ENCODE measurements at regions not wholly inside any gene's neighbourhood (a gene's known extent, or its start where the extent isn't known, plus 50 kb on each side); places are given as distances from the start of the nearest gene placed in this dataset.

- Histone ChIP-seq H3K23me2 (ENCODE audit: low read depth, low read length) (no peaks in the 10 kb centered on the region; the same call in 1 of the 2 replicates), H3K4me2 (ENCODE audit: insufficient read depth in 1 of 2, low read depth in 2 of 2, low read length in 2 of 2) (no peak overlapping the region), H3K23ac (ENCODE audit: insufficient read length) (no peak overlapping the region), H4K5ac (ENCODE audit: insufficient read length, low read depth, low read length) (no peak overlapping the region), H3K79me2 (ENCODE audit: control insufficient read depth in 1 of 2, insufficient read depth in 2 of 2, low read length in 2 of 2) (no peaks in the 10 kb centered on the region), H4K20me1 (replicated peaks in 1 of 2; ENCODE audit: control insufficient read depth in 1 of 2, insufficient read depth in 2 of 2, low read length in 2 of 2) (no peaks in the 10 kb centered on the region), H2BK12ac (ENCODE audit: low read depth, low read length) (no peak overlapping the region), H2BK120ac (replicated peaks; ENCODE audit: low read depth, low read length) (no peak overlapping the region), H3K36me3 (ENCODE audit: control insufficient read depth in 2 of 4, insufficient read depth in 4 of 4, low read length in 3 of 4) (no peaks in the 10 kb centered on the region), H3K4me1 (replicated peaks in 1 of 4; ENCODE audit: control insufficient read depth in 3 of 4, insufficient read depth in 4 of 4, low read length in 3 of 4) (peaks cover 0 to 13% (median 6%) of the 10 kb centered on the region in 4 experiments; a peak in 4 of 7 replicates), H3K18ac (ENCODE audit: extremely low read depth, low read length) (no peak overlapping the region), H4K8ac (ENCODE audit: extremely low read depth, insufficient read depth, low read length) (no peak overlapping the region), H2AFZ (ENCODE audit: low read length) (no peak overlapping the region), H3K4me3 (ENCODE audit: extremely low read depth in 1 of 4, insufficient read depth in 2 of 4, low read depth in 3 of 4, low read length in 4 of 4) (no peak overlapping the region), H3K27me3 (replicated peaks in 1 of 4; ENCODE audit: control insufficient read depth in 3 of 4, extremely low read depth in 1 of 4, insufficient read depth in 3 of 4, low read length in 3 of 4) (no peaks in the 10 kb centered on the region), H3K9me3 (ENCODE audit: insufficient read depth in 2 of 2, low read depth in 1 of 2, low read length in 1 of 2) (no peaks in the 10 kb centered on the region), H3K4ac (replicated peaks; ENCODE audit: insufficient read length, low read depth, low read length) (no peak overlapping the region), H3K27ac (ENCODE audit: low read depth, low read length) (no peak overlapping the region), H3K56ac (replicated peaks; ENCODE audit: insufficient read length, low read depth, low read length) (no peak overlapping the region), H3K79me1 (ENCODE audit: low read depth, low read length) (no peaks in the 10 kb centered on the region), H2BK20ac (ENCODE audit: low read length) (no peak overlapping the region), H3K14ac (ENCODE audit: insufficient read length) (no peak overlapping the region), H2BK5ac (ENCODE audit: low read depth, low read length) (no peak overlapping the region), H4K91ac (replicated peaks; ENCODE audit: insufficient read length, low read length) (no peak overlapping the region), H2BK15ac (ENCODE audit: low read length) (no peak overlapping the region), H3K9ac (replicated peaks in 1 of 4; ENCODE audit: extremely low read depth in 1 of 4, low read depth in 3 of 4, low read length in 3 of 4) (no peak overlapping the region), H2AK5ac (ENCODE audit: low read depth, low read length) (no peak overlapping the region)
- ChIA-PET POLR2A (ENCODE audit: partially characterized antibody) (no interaction called here), CTCF (ENCODE audit: partially characterized antibody) (interaction anchor here (1.1 kb wide), 1 partner anchor 98 kb away, joined by 4 read pairs; no protein-coding TSS in a partner anchor)
- DNase-seq (ENCODE audit: low read depth in 1 of 2, low spot score in 2 of 2) (no peak), FAIRE-seq (no peak)
- 88% methylated on average over 3 of the region's 3 CpGs; no CpG with 5 or more reads in 1 of the 2 experiments for WGBS, 2 experiments (ENCODE audit: extremely low coverage in 1 of 2, insufficient coverage in 1 of 2, insufficient read length in 1 of 2, insufficient replicate concordance in 2 of 2, low coverage in 1 of 2, low lambda C conversion rate in 2 of 2, missing lambda C conversion rate in 1 of 2)
- TF ChIP-seq, protein P1, sequence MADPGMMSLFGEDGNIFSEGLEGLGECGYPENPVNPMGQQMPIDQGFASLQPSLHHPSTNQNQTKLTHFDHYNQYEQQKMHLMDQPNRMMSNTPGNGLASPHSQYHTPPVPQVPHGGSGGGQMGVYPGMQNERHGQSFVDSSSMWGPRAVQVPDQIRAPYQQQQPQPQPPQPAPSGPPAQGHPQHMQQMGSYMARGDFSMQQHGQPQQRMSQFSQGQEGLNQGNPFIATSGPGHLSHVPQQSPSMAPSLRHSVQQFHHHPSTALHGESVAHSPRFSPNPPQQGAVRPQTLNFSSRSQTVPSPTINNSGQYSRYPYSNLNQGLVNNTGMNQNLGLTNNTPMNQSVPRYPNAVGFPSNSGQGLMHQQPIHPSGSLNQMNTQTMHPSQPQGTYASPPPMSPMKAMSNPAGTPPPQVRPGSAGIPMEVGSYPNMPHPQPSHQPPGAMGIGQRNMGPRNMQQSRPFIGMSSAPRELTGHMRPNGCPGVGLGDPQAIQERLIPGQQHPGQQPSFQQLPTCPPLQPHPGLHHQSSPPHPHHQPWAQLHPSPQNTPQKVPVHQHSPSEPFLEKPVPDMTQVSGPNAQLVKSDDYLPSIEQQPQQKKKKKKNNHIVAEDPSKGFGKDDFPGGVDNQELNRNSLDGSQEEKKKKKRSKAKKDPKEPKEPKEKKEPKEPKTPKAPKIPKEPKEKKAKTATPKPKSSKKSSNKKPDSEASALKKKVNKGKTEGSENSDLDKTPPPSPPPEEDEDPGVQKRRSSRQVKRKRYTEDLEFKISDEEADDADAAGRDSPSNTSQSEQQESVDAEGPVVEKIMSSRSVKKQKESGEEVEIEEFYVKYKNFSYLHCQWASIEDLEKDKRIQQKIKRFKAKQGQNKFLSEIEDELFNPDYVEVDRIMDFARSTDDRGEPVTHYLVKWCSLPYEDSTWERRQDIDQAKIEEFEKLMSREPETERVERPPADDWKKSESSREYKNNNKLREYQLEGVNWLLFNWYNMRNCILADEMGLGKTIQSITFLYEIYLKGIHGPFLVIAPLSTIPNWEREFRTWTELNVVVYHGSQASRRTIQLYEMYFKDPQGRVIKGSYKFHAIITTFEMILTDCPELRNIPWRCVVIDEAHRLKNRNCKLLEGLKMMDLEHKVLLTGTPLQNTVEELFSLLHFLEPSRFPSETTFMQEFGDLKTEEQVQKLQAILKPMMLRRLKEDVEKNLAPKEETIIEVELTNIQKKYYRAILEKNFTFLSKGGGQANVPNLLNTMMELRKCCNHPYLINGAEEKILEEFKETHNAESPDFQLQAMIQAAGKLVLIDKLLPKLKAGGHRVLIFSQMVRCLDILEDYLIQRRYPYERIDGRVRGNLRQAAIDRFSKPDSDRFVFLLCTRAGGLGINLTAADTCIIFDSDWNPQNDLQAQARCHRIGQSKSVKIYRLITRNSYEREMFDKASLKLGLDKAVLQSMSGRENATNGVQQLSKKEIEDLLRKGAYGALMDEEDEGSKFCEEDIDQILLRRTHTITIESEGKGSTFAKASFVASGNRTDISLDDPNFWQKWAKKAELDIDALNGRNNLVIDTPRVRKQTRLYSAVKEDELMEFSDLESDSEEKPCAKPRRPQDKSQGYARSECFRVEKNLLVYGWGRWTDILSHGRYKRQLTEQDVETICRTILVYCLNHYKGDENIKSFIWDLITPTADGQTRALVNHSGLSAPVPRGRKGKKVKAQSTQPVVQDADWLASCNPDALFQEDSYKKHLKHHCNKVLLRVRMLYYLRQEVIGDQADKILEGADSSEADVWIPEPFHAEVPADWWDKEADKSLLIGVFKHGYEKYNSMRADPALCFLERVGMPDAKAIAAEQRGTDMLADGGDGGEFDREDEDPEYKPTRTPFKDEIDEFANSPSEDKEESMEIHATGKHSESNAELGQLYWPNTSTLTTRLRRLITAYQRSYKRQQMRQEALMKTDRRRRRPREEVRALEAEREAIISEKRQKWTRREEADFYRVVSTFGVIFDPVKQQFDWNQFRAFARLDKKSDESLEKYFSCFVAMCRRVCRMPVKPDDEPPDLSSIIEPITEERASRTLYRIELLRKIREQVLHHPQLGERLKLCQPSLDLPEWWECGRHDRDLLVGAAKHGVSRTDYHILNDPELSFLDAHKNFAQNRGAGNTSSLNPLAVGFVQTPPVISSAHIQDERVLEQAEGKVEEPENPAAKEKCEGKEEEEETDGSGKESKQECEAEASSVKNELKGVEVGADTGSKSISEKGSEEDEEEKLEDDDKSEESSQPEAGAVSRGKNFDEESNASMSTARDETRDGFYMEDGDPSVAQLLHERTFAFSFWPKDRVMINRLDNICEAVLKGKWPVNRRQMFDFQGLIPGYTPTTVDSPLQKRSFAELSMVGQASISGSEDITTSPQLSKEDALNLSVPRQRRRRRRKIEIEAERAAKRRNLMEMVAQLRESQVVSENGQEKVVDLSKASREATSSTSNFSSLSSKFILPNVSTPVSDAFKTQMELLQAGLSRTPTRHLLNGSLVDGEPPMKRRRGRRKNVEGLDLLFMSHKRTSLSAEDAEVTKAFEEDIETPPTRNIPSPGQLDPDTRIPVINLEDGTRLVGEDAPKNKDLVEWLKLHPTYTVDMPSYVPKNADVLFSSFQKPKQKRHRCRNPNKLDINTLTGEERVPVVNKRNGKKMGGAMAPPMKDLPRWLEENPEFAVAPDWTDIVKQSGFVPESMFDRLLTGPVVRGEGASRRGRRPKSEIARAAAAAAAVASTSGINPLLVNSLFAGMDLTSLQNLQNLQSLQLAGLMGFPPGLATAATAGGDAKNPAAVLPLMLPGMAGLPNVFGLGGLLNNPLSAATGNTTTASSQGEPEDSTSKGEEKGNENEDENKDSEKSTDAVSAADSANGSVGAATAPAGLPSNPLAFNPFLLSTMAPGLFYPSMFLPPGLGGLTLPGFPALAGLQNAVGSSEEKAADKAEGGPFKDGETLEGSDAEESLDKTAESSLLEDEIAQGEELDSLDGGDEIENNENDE (IDR thresholded peaks at IDR 0.05; ENCODE audit: insufficient replicate concordance, low read length): no peak
Measured at GRCh38 chr1:60947367-60947766, 135.0 kb upstream of the NFIA start.
